Heart left ventricle (tissue), 16 donors: ENCODE measurements at regions not wholly inside any gene's neighbourhood (a gene's known extent, or its start where the extent isn't known, plus 50 kb on each side); places are given as distances from the start of the nearest gene placed in this dataset.

Experiments
- ATAC-seq, 4 donors: fragments of 200-7000 bp; cut with Tn5 transposase; one replicate each; pipeline ENCODE4 v1.9.1; 2020 to 2022; ENCODE audit warnings: moderate library complexity in 4 of 4, mild to moderate bottlenecking in 3 of 4, moderate number of reproducible peaks in 1 of 4
- DNase-seq, 5 donors: peaks; one replicate each; pipeline ENCODE4 v3.0.0-alpha.2; 2020
- H3K27ac ChIP-seq, 12 donors: fragments of 200-600 bp; sonication (generic) in 4 of 12; one replicate each; pipeline versions ENCODE4 v1.5.0 to v1.8.0; 2016 to 2022; ENCODE audit warnings: mild to moderate bottlenecking in 2 of 12
- H3K27me3 ChIP-seq, 9 donors: fragments of 200-600 bp; sonication (generic) in 2 of 9; one replicate each; pipeline versions ENCODE4 v1.5.1 to v1.8.0; 2016 to 2022; ENCODE audit warnings: mild to moderate bottlenecking in 3 of 9
- H3K36me3 ChIP-seq, 9 donors: fragments of 200-600 bp; sonication (generic) in 2 of 9; one replicate each; pipeline versions ENCODE4 v1.5.0 to v1.8.0; 2018 to 2022; ENCODE audit warnings: mild to moderate bottlenecking in 2 of 9
- H3K4me1 ChIP-seq, 12 donors: fragments of 200-600 bp; sonication (generic) in 4 of 12; one replicate each; pipeline versions ENCODE4 v1.5.0 to v1.8.0; 2016 to 2022; ENCODE audit warnings: mild to moderate bottlenecking in 3 of 12
- H3K4me3 ChIP-seq, 12 donors: fragments of 200-600 bp; sonication (generic) in 4 of 12; one replicate each; pipeline versions ENCODE4 v1.5.0 to v1.8.0; 2017 to 2022; ENCODE audit warnings: mild to moderate bottlenecking in 9 of 12, moderate library complexity in 4 of 12
- H3K9me3 ChIP-seq, 12 donors: fragments of 200-600 bp; sonication (generic) in 4 of 12; one replicate each; pipeline versions ENCODE4 v1.5.0 to v1.8.0; 2016 to 2022; ENCODE audit warnings: mild to moderate bottlenecking in 1 of 12
- CTCF ChIP-seq, 12 donors: fragments of 200-600 bp; sonication (generic) in 4 of 12; IDR thresholded peaks; one replicate each; pipeline versions ENCODE4 v1.5.0 to v1.8.0; 2018 to 2022; ENCODE audit warnings: antibody characterized with exemption in 12 of 12, mild to moderate bottlenecking in 5 of 12
- POLR2A ChIP-seq, 2 donors: fragments of 450-650 bp; IDR thresholded peaks; one replicate each; pipeline ENCODE4 v1.6.1; 2017; ENCODE audit warnings: antibody characterized with exemption in 2 of 2, mild to moderate bottlenecking in 2 of 2, moderate library complexity in 2 of 2
- WGBS, 4 donors: extraction: QIAGEN DNeasy Blood & Tissue Kit in 2 of 4; methylation state at CpG; one replicate each; pipeline versions ENCODE4 v1.1.5 to v1.1.7; 2013 to 2018; 5-methylcytosine and 5-hydroxymethylcytosine counted together
- intact Hi-C, 10 donors: fragments of 100-400 bp; cut with DNase I; formaldehyde crosslinking; loops; one replicate each; pipeline versions ENCODE4 v1.11.1 to v1.14.2; 2022
- donor health status: ischemic (EF 13 %, LVEDD 7.1; RV severe dilation, severe dysfunction).
- donor health status: healthy with polysubstance abuse.
- donor health status: DM: no; HTN: yes; CAD: no.
- donor health status: DM: no; HTN: no; CAD: no.
- donor health status: ischemic (EF 25% LVEDD 6.9; RV normal size, moderate dysfunction).
- donor health status: ischemic (EF 25% LVEDD 5.7; RV mildly dilated, moderate dysfunction).
- donor health status: healthy.
- donor health status: DM: yes; HTN: yes; CAD: no.
- donor health status: ischemic (EF 35%, LVEDD 5.7; RV mildly dilated, moderate dysfunction).
- donor health status: nonischemic (EF 11% LVEDD 7.7; RV severe dilation, severe dysfunction).
- donor health status: DM: yes; HTN: yes; CAD: no.
- donor health status: PGD.
- donor health status: ischemic (EF 29% LVEDD 5.4; RV normal size, mild dysfunction).
- donor health status: nonischemic (EF 23%, LVEDD 6.1; RV moderate dilation, normal function).

GRCh38 chr6:148288541-148288940 is 54.1 kb upstream of the SASH1 start:
- H3K36me3 ChIP-seq: no peaks in the 10 kb centered on the region
- TF ChIP-seq POLR2A (IDR thresholded peaks at IDR 0.05): no peak
- TF ChIP-seq CTCF (IDR thresholded peaks at IDR 0.05): no peak
- no peaks in the 10 kb centered on the region for H3K9me3 ChIP-seq
- intact Hi-C loops: no loop called here
- no peaks in the 10 kb centered on the region for H3K27me3 ChIP-seq
- H3K4me3 ChIP-seq: peak overlapping the region in 4 of 12 donors; percentile 7 to 26 (median 12)
- H3K4me1 ChIP-seq: peaks cover 0 to 34% (median 11%) of the 10 kb centered on the region in 12 donors
- 53 to 72% (median 67%) methylated on average over 4 of the region's 4 CpGs for WGBS, 4 donors
- no peak for DNase-seq
- ATAC-seq: peak in 2 of 4 donors; percentile 17 to 28
- H3K27ac ChIP-seq: peak overlapping the region in 10 of 12 donors; percentile 21 to 64 (median 48)

GRCh38 chr6:148289153-148289552 is 53.5 kb upstream of the SASH1 start:
- Histone ChIP-seq H3K27ac (peak overlapping the region in 10 of 12 donors; percentile 21 to 64 (median 48)), H3K9me3 (no peaks in the 10 kb centered on the region), H3K4me1 (peaks cover 0 to 40% (median 15%) of the 10 kb centered on the region in 12 donors), H3K36me3 (no peaks in the 10 kb centered on the region), H3K27me3 (no peaks in the 10 kb centered on the region), H3K4me3 (peak overlapping the region in 6 of 12 donors; percentile 2 to 26 (median 12))
- DNase-seq (no peak), ATAC-seq (peak in 1 of 4 donors; percentile 21)
- TF ChIP-seq POLR2A (IDR thresholded peaks at IDR 0.05) (no peak), CTCF (IDR thresholded peaks at IDR 0.05) (no peak)
- intact Hi-C loops: no loop called here
- 61 to 81% (median 74%) methylated on average over 6 of the region's 6 CpGs for WGBS, 4 donors

GRCh38 chr6:148291876-148292275 is 50.8 kb upstream of the SASH1 start:
- peak overlapping the region in 6 of 12 donors; percentile 15 to 53 (median 46) for H3K27ac ChIP-seq
- WGBS, 4 donors: 39 to 52% (median 43%) methylated on average over 1 of the region's 1 CpG

More at GRCh38 chr6:148291876-148292275, 50.8 kb upstream of the SASH1 start:
- ATAC-seq: no peak
- H3K27me3 ChIP-seq: no peaks in the 10 kb centered on the region
- no peak for DNase-seq
- intact Hi-C loops: no loop called here
- TF ChIP-seq CTCF (IDR thresholded peaks at IDR 0.05): no peak
- no peak overlapping the region for H3K4me3 ChIP-seq
- no peaks in the 10 kb centered on the region for H3K9me3 ChIP-seq
- peaks cover 0 to 56% (median 17%) of the 10 kb centered on the region in 12 donors for H3K4me1 ChIP-seq
- H3K36me3 ChIP-seq: no peaks in the 10 kb centered on the region
